Naive thymus-derived CD8-positive, alpha-beta T cell (primary cell): ENCODE measurements at regions not wholly inside any gene's neighbourhood (a gene's known extent, or its start where the extent isn't known, plus 50 kb on each side); places are given as distances from the start of the nearest gene placed in this dataset.
"Not testable (repeated sequence)": the region's sequence is repeated elsewhere in the genome, so short reads cannot be mapped to it uniquely, and the experiment has no call there.

Experiments used
- ATAC-seq, 2 donors: fragments of 150-1000 bp; cut with Tn5 transposase in 1 of 2; sonication (Bioruptor Pico), chemical (Tn5 transposase) in 1 of 2; 1 replicate in 1 of 2; 2 replicates in 1 of 2; pipeline ENCODE4 v1.10.0; 2021; ENCODE audit warnings: mild to moderate bottlenecking in 2 of 2, moderate library complexity in 2 of 2
- POLR2A ChIA-PET: fragments of 350-600 bp; sonication (Branson Sonifier 250); formaldehyde crosslinking; loops from one replicate; lab custom pipeline; 2021; ENCODE audit warnings: antibody characterized with exemption; lab: Charles Lee
- DNase-seq, 10 donors: peaks; one replicate each; pipeline versions ENCODE4 v3.0.0 to v3.0.0-alpha.2; 2020 to 2022
- H3K27ac Mint-ChIP-seq, 10 donors: one replicate each; pipeline ENCODE4 v1.8.0; 2020 to 2022; ENCODE audit warnings: mild to moderate bottlenecking in 10 of 10, mixed read lengths in 10 of 10, moderate library complexity in 4 of 10, inconsistent platforms in 1 of 10
- H3K27me3 Mint-ChIP-seq, 5 donors: one replicate each; pipeline ENCODE4 v1.8.0; 2021 to 2022; ENCODE audit warnings: mixed read lengths in 5 of 5
- H3K36me3 Mint-ChIP-seq, 3 donors: one replicate each; pipeline ENCODE4 v1.8.0; 2020 to 2022; ENCODE audit warnings: mixed read lengths in 3 of 3, mild to moderate bottlenecking in 2 of 3, inconsistent platforms in 1 of 3
- H3K4me1 Mint-ChIP-seq, 4 donors: one replicate each; pipeline ENCODE4 v1.8.0; 2021 to 2022; ENCODE audit warnings: mixed read lengths in 4 of 4
- H3K4me3 Mint-ChIP-seq, 10 donors: one replicate each; pipeline ENCODE4 v1.8.0; 2020 to 2022; ENCODE audit warnings: mild to moderate bottlenecking in 10 of 10, mixed read lengths in 10 of 10, moderate library complexity in 6 of 10, inconsistent platforms in 1 of 10
- H3K9me3 Mint-ChIP-seq, 9 donors: one replicate each; pipeline ENCODE4 v1.8.0; 2020 to 2022; ENCODE audit warnings: mixed read lengths in 9 of 9, mild to moderate bottlenecking in 3 of 9, inconsistent platforms in 1 of 9, moderate library complexity in 1 of 9

DNA sequence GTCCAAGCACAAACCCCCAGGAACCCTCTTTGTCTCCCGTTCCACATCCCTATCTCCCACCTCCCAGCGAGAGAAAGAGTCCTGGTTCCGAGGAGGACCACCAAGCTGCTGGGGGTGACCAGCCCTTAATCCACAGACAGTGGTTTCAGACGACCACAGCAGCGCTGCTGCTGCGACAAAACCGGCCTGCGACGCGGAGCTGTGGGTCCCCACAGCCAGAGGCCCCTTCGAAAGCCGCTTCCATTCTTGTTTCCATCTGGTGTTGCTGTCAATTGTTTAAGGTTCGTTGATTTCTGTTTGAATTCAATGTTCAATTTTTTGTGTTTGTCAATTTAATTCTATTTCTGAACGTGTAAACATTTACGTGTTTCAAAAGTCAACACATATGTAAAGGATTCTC lies 177.5 kb upstream of the FOXD4L5 start:
- H3K9me3 Mint-ChIP-seq, result peaks cover 13 to 55% (median 24%) of the 10 kb centered on the region in 9 donors
- DNase-seq, POLR2A ChIA-PET, H3K27ac Mint-ChIP-seq, H3K27me3 Mint-ChIP-seq, H3K4me1 Mint-ChIP-seq, ATAC-seq, H3K4me3 Mint-ChIP-seq: not testable (repeated sequence)
- H3K36me3 Mint-ChIP-seq, result peaks cover 0 to 21% (median 0%) of the 10 kb centered on the region in 3 donors

- Mint-ChIP-seq H3K9me3 (peaks cover 13 to 70% (median 23%) of the 10 kb centered on the region in 9 donors), H3K4me3 (no peak overlapping the region), H3K36me3 (peaks cover 0 to 19% (median 0%) of the 10 kb centered on the region in 3 donors), H3K27me3 (peaks cover 0 to 8% (median 0%) of the 10 kb centered on the region in 5 donors), H3K27ac (no peak overlapping the region), H3K4me1 (peaks cover 0 to 11% (median 0%) of the 10 kb centered on the region in 4 donors)
- ATAC-seq (no peak), DNase-seq (no peak)
- POLR2A ChIA-PET, result no interaction called here
These were observed 174.8 kb upstream of the FOXD4L5 start for GRCh38 chr9:65459756-65460320.

GRCh38 chr9:65458992-65459391 lies 174.0 kb upstream of the FOXD4L5 start:
- ATAC-seq (no peak), DNase-seq (no peak)
- peaks cover 0 to 8% (median 0%) of the 10 kb centered on the region in 5 donors for H3K27me3 Mint-ChIP-seq
- POLR2A ChIA-PET, result no interaction called here
- peaks cover 0 to 11% (median 0%) of the 10 kb centered on the region in 3 donors for H3K36me3 Mint-ChIP-seq
- H3K4me3 Mint-ChIP-seq, result no peak overlapping the region
- no peak overlapping the region for H3K27ac Mint-ChIP-seq
- H3K4me1 Mint-ChIP-seq, result peaks cover 0 to 7% (median 0%) of the 10 kb centered on the region in 4 donors
- H3K9me3 Mint-ChIP-seq, result peaks cover 12 to 64% (median 18%) of the 10 kb centered on the region in 9 donors

DNA sequence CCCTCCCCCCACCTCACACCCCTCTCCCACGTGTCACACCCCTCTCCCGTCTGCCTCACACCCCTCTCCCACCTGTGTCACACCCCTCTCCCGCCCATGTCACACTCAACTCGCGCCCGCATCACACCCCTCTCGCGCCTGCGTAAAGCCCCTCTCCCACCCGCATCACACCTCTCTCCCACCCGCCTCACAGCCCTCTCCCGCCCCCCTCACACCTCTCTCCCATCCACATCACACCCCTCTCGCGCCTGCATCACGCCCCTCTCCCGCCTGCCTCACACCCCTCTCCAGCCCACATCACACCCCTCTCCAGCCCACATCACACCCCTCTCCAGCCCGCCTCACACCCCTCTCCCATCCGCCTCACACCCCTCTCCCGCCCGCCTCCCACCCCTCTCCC lies 173.5 kb upstream of the FOXD4L5 start:
- POLR2A ChIA-PET, result no interaction called here
- Mint-ChIP-seq H3K27me3 (peaks cover 0 to 5% (median 0%) of the 10 kb centered on the region in 5 donors), H3K36me3 (peaks cover 0 to 6% (median 0%) of the 10 kb centered on the region in 3 donors), H3K4me3 (no peak overlapping the region), H3K4me1 (peaks cover 0 to 4% (median 0%) of the 10 kb centered on the region in 4 donors), H3K9me3 (peaks cover 7 to 63% (median 15%) of the 10 kb centered on the region in 9 donors), H3K27ac (no peak overlapping the region)
- DNase-seq (no peak), ATAC-seq (no peak)

- H3K4me1 Mint-ChIP-seq, ATAC-seq, POLR2A ChIA-PET, DNase-seq, H3K36me3 Mint-ChIP-seq, H3K27me3 Mint-ChIP-seq, H3K4me3 Mint-ChIP-seq, H3K27ac Mint-ChIP-seq: not testable (repeated sequence)
- peaks cover 0 to 59% (median 11%) of the 10 kb centered on the region in 9 donors for H3K9me3 Mint-ChIP-seq
These were observed 172.0 kb upstream of the FOXD4L5 start for GRCh38 chr9:65456991-65457390.

- H3K36me3 Mint-ChIP-seq, POLR2A ChIA-PET, H3K27ac Mint-ChIP-seq, H3K4me3 Mint-ChIP-seq, H3K27me3 Mint-ChIP-seq, DNase-seq, ATAC-seq, H3K4me1 Mint-ChIP-seq: not testable (repeated sequence)
- H3K9me3 Mint-ChIP-seq, result peaks cover 0 to 60% (median 13%) of the 10 kb centered on the region in 9 donors
These were observed 171.0 kb upstream of the FOXD4L5 start for GRCh38 chr9:65455751-65456647.

- H3K4me1 Mint-ChIP-seq, DNase-seq, H3K27me3 Mint-ChIP-seq, H3K4me3 Mint-ChIP-seq, ATAC-seq, POLR2A ChIA-PET, H3K27ac Mint-ChIP-seq, H3K36me3 Mint-ChIP-seq: not testable (repeated sequence)
- H3K9me3 Mint-ChIP-seq, result peaks cover 0 to 53% (median 13%) of the 10 kb centered on the region in 9 donors
These were observed 170.1 kb upstream of the FOXD4L5 start for GRCh38 chr9:65455136-65455535.

- H3K27me3 Mint-ChIP-seq, H3K27ac Mint-ChIP-seq, H3K4me3 Mint-ChIP-seq, H3K4me1 Mint-ChIP-seq, ATAC-seq, DNase-seq, POLR2A ChIA-PET, H3K36me3 Mint-ChIP-seq: not testable (repeated sequence)
- H3K9me3 Mint-ChIP-seq, result peaks cover 0 to 52% (median 13%) of the 10 kb centered on the region in 9 donors
These were observed 169.7 kb upstream of the FOXD4L5 start for GRCh38 chr9:65454666-65455065.

DNA sequence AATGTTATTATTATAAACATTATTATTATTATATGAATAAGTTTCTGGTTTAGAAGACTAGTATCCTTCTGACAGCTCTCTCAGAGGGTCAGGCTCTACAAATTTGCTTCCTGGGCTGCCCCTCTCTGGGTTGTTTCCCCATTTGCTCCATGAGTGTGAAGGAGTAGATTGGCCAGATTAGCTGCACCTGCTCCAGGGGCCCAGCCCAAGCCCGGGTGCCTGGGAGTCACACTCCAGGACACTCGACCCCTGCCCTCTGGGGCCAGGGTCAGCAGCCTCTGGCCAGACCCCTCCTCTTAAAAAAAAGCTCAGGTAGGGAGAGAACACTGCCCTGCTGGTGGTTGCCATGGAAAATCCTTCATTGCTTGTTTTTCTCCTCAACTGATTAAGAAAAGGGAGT lies 169.0 kb upstream of the FOXD4L5 start:
- H3K27ac Mint-ChIP-seq, H3K4me3 Mint-ChIP-seq, DNase-seq, ATAC-seq, H3K4me1 Mint-ChIP-seq, POLR2A ChIA-PET, H3K27me3 Mint-ChIP-seq, H3K36me3 Mint-ChIP-seq: not testable (repeated sequence)
- peaks cover 0 to 47% (median 13%) of the 10 kb centered on the region in 9 donors for H3K9me3 Mint-ChIP-seq

DNA sequence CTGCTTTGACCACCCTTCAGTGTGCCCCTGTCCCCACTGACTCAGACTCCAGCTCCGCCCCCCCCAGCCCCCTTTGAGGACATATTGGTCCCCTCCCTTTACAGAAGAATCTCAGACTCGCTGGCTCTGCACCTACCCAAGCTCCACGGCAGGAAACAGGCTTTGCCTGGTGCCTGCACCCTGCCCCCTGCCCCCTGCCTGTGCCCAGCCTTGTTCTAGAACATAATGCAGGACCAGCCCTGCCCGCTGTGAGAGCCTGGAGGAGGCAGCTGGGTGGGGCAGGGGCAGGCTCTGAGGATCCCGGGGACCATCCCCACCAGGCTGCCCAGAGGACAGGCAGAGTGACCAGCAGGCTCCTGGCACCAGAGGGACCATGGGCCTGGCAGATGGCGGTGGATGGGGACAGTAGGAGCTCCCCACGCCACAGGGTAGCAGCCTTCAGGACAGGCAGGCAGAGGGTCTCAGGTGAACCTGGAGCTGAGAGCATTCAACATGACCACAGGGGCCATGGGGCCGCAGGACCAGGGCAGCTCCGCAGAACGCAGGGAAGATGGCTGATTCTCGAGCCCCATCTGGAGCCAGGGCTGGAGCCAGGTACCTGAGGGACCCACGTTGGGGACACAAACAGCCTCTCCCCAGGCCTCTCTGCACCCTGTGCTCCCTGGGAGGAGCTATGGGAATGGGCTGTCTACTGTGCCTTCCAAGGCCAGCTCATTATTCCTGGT lies 165.0 kb upstream of the FOXD4L5 start:
- H3K4me1 Mint-ChIP-seq, ATAC-seq, DNase-seq, H3K27me3 Mint-ChIP-seq, POLR2A ChIA-PET, H3K4me3 Mint-ChIP-seq, H3K27ac Mint-ChIP-seq: not testable (repeated sequence)
- Mint-ChIP-seq H3K9me3 (peaks cover 0 to 45% (median 22%) of the 10 kb centered on the region in 9 donors), H3K36me3 (peaks cover 0 to 15% (median 0%) of the 10 kb centered on the region in 3 donors)

- H3K4me1 Mint-ChIP-seq, result peaks cover 0 to 3% (median 0%) of the 10 kb centered on the region in 4 donors
- no peak for ATAC-seq
- peaks cover 0 to 45% (median 22%) of the 10 kb centered on the region in 9 donors for H3K9me3 Mint-ChIP-seq
- no peak overlapping the region for H3K4me3 Mint-ChIP-seq
- no peak overlapping the region for H3K27ac Mint-ChIP-seq
- POLR2A ChIA-PET, result no interaction called here
- no peak for DNase-seq
- peaks cover 0 to 15% (median 0%) of the 10 kb centered on the region in 3 donors for H3K36me3 Mint-ChIP-seq
- no peaks in the 10 kb centered on the region for H3K27me3 Mint-ChIP-seq
These were observed 164.4 kb upstream of the FOXD4L5 start for GRCh38 chr9:65449423-65449822.

GRCh38 chr9:65447146-65447545 lies 162.1 kb upstream of the FOXD4L5 start:
- H3K27ac Mint-ChIP-seq, ATAC-seq, H3K27me3 Mint-ChIP-seq, H3K4me3 Mint-ChIP-seq, H3K4me1 Mint-ChIP-seq, POLR2A ChIA-PET, DNase-seq: not testable (repeated sequence)
- H3K9me3 Mint-ChIP-seq, result peaks cover 2 to 40% (median 18%) of the 10 kb centered on the region in 9 donors
- H3K36me3 Mint-ChIP-seq, result peaks cover 0 to 15% (median 0%) of the 10 kb centered on the region in 3 donors
